OCI-LY1 (cell line): ENCODE measurements at regions not wholly inside any gene's neighbourhood (a gene's known extent, or its start where the extent isn't known, plus 50 kb on each side); places are given as distances from the start of the nearest gene placed in this dataset.

Experiments
- H2AFZ ChIP-seq: fragments of 200-600 bp; sonication (generic), shearing (Covaris generic); 2 replicates; pipeline ENCODE4 v1.6.0; 2014; ENCODE audit warnings: antibody characterized with exemption, mild to moderate bottlenecking, low read length
- H3F3A ChIP-seq: fragments of 200-600 bp; sonication (generic), shearing (Covaris generic); 2 replicates; pipeline ENCODE4 v1.6.0; 2014; ENCODE audit warnings: mild to moderate bottlenecking, antibody characterized with exemption, low read length, moderate library complexity; ENCODE audit not compliant: insufficient read depth
- H3K27ac ChIP-seq: fragments of 200-600 bp; sonication (generic); 2 replicates; pipeline ENCODE4 v1.5.1; 2014; ENCODE audit warnings: low read length, mixed run types, mild to moderate bottlenecking, low read depth; ENCODE audit not compliant: poor library complexity, severe bottlenecking
- H3K27me3 ChIP-seq: fragments of 200-600 bp; sonication (generic); 2 replicates; pipeline ENCODE4 v1.6.0; 2014; ENCODE audit warnings: antibody characterized with exemption, mild to moderate bottlenecking, low read length, moderate library complexity; ENCODE audit not compliant: insufficient read depth
- H3K36me3 ChIP-seq: fragments of 200-600 bp; sonication (generic); 2 replicates; pipeline ENCODE4 v1.6.1; 2014; ENCODE audit warnings: mild to moderate bottlenecking, antibody characterized with exemption, low read length, moderate library complexity, mixed read lengths; ENCODE audit not compliant: insufficient read depth
- H3K4me1 ChIP-seq: fragments of 200-600 bp; sonication (generic); 2 replicates; pipeline ENCODE4 v1.5.1; 2014; ENCODE audit warnings: mild to moderate bottlenecking, low read length, moderate library complexity; ENCODE audit not compliant: insufficient read depth, severe bottlenecking
- H3K4me2 ChIP-seq: fragments of 200-600 bp; sonication (generic), shearing (Covaris generic); 2 replicates; pipeline ENCODE4 v1.6.1; 2014; ENCODE audit warnings: low read length
- H3K4me3 ChIP-seq: fragments of 200-600 bp; sonication (generic); 2 replicates; pipeline ENCODE4 v1.5.1; 2014; ENCODE audit warnings: low read length, low read depth, mild to moderate bottlenecking, mixed read lengths; ENCODE audit not compliant: poor library complexity, severe bottlenecking
- H3K79me2 ChIP-seq: fragments of 200-600 bp; shearing (Covaris generic); 2 replicates; pipeline ENCODE4 v1.6.1; 2016; ENCODE audit warnings: mixed run types, low read length, mixed read lengths; ENCODE audit not compliant: insufficient read depth
- H3K9ac ChIP-seq: fragments of 200-600 bp; sonication (generic), shearing (Covaris generic); 2 replicates; pipeline ENCODE4 v1.6.1; 2014; ENCODE audit warnings: mild to moderate bottlenecking, low read length, mixed read lengths
- H3K9me2 ChIP-seq: fragments of 200-600 bp; sonication (generic), shearing (Covaris generic); 2 replicates; pipeline ENCODE4 v1.6.1; 2014; ENCODE audit warnings: low read depth, mild to moderate bottlenecking, low read length, mixed read lengths
- H3K9me3 ChIP-seq: fragments of 200-600 bp; shearing (Covaris generic); 2 replicates; pipeline ENCODE4 v1.6.1; 2014; ENCODE audit warnings: low read length, mixed read lengths
- H4K20me1 ChIP-seq: fragments of 200-600 bp; sonication (generic), shearing (Covaris generic); 2 replicates; pipeline ENCODE4 v1.6.0; 2016; ENCODE audit warnings: mild to moderate bottlenecking, low read length; ENCODE audit not compliant: insufficient read depth
- CTCF ChIP-seq: fragments of 200-600 bp; sonication (generic), shearing (Covaris generic); IDR thresholded peaks from 2 replicates; pipeline ENCODE4 v1.5.1; 2017; ENCODE audit warnings: mild to moderate bottlenecking, antibody characterized with exemption, low read length, moderate library complexity, mixed read lengths
- EZH2 ChIP-seq: fragments of 200-600 bp; sonication (generic), shearing (Covaris generic); IDR thresholded peaks from 2 replicates; pipeline ENCODE4 v1.8.0; 2017; ENCODE audit warnings: borderline replicate concordance, mixed run types, mild to moderate bottlenecking, antibody characterized with exemption, low read length, moderate library complexity, mixed read lengths

- no peak overlapping the region for H3K4me3 ChIP-seq
- H3K36me3 ChIP-seq, result no peaks in the 10 kb centered on the region
- TF ChIP-seq CTCF, result no peak
- no peak for TF ChIP-seq EZH2
- no peaks in the 10 kb centered on the region for H3K9me2 ChIP-seq
- H3K4me2 ChIP-seq, result no peak overlapping the region
- H3K27ac ChIP-seq, result no peak overlapping the region
- no peaks in the 10 kb centered on the region for H4K20me1 ChIP-seq
- no peaks in the 10 kb centered on the region for H3K4me1 ChIP-seq
- H3K9ac ChIP-seq, result no peak overlapping the region
- no peaks in the 10 kb centered on the region for H3K79me2 ChIP-seq
- H3K27me3 ChIP-seq, result no peaks in the 10 kb centered on the region
- no peaks in the 10 kb centered on the region for H3F3A ChIP-seq
- no peaks in the 10 kb centered on the region for H3K9me3 ChIP-seq
- no peak overlapping the region for H2AFZ ChIP-seq
These were observed 413.7 kb downstream of the PDCD6IP start for GRCh38 chr3:34212175-34212574.

DNA sequence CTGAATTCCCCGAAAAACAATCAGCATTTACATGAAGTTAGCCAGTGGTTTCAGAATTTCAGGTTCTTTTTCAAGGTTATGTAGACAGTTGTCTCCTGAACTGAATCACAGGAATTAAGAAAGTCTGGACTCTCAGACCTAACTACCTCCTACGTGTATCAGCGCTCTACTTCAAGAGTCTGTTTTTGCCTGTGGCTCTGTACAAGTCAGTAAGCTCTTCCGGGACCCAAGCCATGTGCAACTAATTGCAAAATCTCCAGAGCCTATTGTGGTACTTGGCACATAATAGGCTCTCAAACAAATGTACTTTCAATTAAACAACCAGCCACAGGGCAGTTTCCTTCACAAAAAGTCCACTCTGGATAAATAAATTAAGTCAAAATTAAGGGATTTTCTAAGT lies 414.2 kb downstream of the PDCD6IP start:
- no peaks in the 10 kb centered on the region for H3K9me2 ChIP-seq
- H3K79me2 ChIP-seq, result no peaks in the 10 kb centered on the region
- no peaks in the 10 kb centered on the region for H3K4me1 ChIP-seq
- H4K20me1 ChIP-seq, result no peaks in the 10 kb centered on the region
- no peak overlapping the region for H2AFZ ChIP-seq
- H3K4me3 ChIP-seq, result no peak overlapping the region
- no peaks in the 10 kb centered on the region for H3K9me3 ChIP-seq
- H3K36me3 ChIP-seq, result no peaks in the 10 kb centered on the region
- no peaks in the 10 kb centered on the region for H3K27me3 ChIP-seq
- H3K9ac ChIP-seq, result no peak overlapping the region
- H3F3A ChIP-seq, result no peaks in the 10 kb centered on the region
- no peak for TF ChIP-seq CTCF
- TF ChIP-seq EZH2, result no peak
- no peak overlapping the region for H3K4me2 ChIP-seq
- H3K27ac ChIP-seq, result no peak overlapping the region

DNA sequence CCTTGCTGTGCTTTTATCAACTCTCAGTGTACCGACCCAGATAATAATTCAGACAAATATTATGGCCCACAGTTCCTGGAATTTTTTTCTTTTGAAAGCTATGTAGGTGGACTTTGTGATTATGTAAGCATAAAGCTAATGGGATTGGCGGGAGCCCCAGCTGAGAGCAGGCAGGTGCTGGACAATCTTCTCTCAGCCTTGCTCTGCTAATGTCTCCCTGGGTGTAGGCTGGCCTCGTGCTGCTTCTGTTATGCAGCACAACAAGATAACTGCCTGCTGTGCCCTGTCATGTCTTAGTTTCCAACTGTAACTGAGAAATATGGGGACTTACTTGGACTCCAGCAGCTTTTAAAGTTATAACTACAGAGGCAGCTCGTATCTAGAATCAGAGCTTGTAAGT lies 415.0 kb downstream of the PDCD6IP start:
- Histone ChIP-seq H3K4me2 (no peak overlapping the region), H3K9ac (no peak overlapping the region), H3K4me3 (no peak overlapping the region), H3K4me1 (no peaks in the 10 kb centered on the region), H3K79me2 (no peaks in the 10 kb centered on the region), H4K20me1 (no peaks in the 10 kb centered on the region), H3K9me3 (no peaks in the 10 kb centered on the region), H3F3A (no peaks in the 10 kb centered on the region), H3K9me2 (no peaks in the 10 kb centered on the region), H3K36me3 (no peaks in the 10 kb centered on the region), H3K27me3 (no peaks in the 10 kb centered on the region), H3K27ac (no peak overlapping the region), H2AFZ (no peak overlapping the region)
- TF ChIP-seq EZH2 (no peak), CTCF (no peak)
